GM19324 (cell line): ENCODE measurements at regions not wholly inside any gene's neighbourhood (a gene's known extent, or its start where the extent isn't known, plus 50 kb on each side); places are given as distances from the start of the nearest gene placed in this dataset.
"Not testable (repeated sequence)": the region's sequence is repeated elsewhere in the genome, so short reads cannot be mapped to it uniquely, and the experiment has no call there.

Source experiments
- ATAC-seq: cut with Tn5 transposase; IDR thresholded peaks from one replicate; pipeline ENCODE4 v1.9.1; 2021; ENCODE audit warnings: mild to moderate bottlenecking, moderate library complexity; ENCODE audit not compliant: unreplicated experiment, low FRiP score

DNA sequence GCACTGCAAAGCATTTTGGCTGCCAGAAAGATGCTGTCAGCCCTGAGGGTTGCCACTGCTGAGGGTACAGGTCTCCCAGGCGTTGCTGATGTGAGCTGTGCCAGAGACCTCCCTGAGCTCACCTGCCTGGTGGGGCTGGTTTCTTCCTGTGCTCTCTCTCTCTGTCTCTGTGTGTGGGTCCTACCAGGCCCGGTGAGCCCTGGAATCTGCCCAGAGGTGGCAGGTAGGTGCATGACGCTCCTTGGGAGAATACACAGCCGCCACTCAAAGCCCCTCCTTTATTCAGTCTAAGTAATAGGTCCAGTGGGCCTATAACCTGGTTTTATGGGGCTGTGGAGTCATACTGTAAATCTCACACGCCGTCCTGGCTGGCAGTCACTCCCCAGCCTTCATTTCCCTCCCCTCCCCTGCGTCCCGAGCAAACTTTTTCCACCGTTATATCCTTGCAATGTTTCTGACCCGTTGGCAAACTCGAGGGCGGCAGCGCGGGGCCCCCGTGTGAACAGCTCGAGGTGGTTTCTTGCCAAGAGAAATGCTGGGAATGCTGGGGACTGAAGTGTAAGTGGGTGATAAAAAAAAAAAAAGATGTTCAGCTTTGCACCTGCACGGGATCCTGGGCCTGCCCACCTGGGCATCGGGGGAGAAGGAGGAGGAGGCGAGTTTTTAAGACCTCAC is 245.9 kb downstream of the CRLF2 start:
- ATAC-seq = no peak

DNA sequence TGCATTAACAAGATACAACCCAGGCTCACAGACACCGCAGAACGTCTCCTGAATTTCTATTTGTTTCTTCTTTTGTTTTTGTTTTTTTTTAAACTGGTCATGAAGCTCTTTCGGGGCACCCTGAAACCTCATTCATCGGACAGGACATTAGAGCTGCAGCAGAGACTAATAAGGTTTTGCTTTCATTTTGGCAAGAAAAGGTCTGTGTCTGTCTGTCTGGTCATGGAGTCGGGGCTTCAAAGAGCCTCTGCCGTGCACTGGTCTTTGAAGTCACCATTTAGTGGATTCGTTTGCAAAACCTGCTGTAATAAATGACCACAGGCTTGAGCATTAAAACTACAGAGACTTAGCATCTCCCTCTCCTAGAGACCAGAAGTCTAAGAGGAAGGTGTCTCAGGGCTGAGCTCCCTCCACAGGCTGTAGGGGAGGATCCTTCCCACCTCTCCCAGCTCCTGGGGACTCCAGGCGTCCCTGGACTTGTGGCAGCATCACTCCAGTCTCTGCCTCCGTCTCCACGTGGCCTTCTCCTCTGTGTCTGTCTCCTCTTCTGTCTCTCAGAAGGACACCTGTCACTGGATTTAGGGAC is 247.5 kb downstream of the CRLF2 start:
- no peak for ATAC-seq

DNA sequence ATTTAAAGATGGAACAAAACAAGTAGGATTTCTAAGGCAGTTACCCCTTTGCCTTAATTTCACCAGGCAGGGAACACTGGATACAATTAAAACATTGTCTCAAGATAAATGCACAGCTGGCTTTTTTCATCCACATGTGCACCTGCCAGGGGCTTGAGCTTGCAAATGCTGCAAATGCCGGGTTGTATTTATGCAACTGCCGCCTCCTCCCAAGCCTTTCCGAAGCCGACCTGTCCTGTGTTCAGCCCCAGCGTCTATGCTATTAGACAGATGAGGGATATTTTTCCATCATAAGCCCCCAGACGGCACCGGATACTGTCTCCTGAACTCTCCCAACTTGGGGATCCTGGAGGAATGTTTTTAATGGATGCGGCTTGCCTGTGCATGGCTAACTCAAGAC is 251.6 kb downstream of the CRLF2 start:
- no peak for ATAC-seq

DNA sequence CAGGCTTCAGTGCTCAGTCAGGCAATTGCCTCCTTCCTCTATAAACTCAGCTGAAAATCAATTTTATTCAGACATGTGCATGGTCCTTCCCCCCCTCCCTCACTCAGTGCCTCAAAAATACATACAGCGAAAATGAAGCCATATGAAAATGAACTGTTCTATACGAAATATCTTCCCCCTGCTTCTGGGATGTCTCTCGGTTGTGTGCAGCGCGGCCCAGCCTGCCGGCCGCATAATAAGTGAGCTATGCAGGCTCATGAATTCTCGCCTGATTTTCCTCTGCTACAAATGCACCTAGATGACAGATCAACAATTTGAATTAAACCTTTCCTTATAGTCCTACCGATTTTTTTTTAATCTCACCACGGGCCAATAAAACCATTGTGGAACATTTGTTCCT is 252.9 kb downstream of the CRLF2 start:
- no peak for ATAC-seq

DNA sequence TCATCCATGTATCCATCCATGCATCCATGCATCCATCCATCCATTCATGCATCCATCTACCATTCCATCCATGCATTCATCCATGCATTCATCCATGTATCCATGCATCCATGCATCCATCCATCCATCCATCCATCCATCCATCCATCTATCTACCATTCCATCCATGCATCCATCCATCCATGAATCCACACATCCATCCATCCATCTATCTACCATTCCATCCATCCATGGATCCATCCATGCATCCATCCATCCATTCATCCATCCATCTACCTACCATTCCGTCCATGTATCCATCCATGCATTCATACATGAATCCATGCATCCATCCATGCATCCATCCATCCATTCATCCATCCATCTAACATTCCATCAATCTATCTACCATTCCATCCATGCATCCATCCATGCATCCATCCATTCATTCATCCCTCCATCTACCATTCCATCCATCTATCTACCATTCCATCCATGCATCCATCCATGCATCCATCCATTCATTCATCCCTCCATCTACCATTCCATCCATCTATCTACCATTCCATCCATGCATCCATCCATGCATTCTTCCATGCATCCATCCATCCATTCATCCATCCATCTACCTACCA is 257.2 kb downstream of the CRLF2 start:
- ATAC-seq = not testable (repeated sequence)

DNA sequence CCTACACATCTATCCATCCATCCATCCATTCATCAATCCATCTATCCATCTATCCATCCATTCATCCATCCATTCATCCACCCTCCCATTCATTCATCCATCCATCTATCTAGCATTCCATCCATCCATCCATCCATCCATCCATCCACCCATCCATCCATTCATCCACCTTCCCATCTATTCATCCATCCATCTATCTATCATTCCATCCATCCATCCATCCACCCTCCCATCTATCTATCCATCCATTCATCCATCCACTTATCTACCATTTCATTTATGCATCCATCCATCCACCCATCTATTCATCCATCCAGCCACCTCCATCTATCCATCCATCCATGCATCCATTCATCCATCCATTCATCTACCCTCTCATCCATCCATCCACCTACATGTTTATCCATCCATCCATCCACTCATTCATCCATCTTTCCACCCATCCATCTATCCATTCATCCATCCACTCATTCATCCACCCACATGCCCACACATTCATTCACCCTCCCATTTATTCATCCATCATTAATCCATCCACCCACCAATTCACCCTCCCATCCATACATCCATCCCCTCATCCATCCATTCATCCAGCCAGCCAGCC is 258.5 kb downstream of the CRLF2 start:
- no peak for ATAC-seq

DNA sequence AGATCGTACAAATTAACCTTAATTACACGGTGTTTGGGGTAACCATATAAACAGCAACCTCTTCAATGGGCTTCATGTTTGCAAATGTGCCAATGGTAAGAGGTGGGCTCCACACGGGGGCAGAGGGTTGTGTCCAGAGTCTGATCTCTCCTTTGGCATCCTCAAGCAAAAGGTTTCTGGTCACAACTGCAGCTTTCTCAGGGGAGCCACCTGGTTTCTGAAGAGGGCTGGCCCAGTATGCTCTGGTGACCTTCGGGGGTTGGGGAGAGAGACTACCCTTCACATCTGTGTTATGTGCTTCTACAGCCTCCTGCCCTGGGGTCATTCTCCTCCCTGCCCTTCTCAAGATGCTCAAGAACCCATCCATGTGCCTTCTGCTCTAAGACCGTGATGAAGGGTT is 259.6 kb downstream of the CRLF2 start:
- no peak for ATAC-seq

DNA sequence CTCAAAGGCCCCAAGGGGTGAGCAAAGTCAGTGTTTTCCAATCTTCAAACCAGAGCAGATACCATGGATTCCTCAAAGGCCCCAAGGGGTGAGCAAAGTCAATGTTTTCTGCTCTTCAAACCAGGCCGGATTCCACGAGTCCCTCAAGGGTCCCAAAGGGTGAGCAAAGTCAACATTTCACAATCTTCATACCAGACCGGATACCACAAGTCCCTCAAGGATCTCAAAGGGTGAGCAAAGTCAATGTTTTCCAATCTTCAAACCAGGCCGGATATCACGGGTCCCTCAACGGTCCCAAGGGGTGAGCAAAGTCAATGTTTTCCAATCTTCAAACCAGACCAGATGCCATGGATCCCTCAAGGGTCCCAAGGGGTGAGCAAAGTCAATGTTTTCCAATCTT is 265.2 kb downstream of the CRLF2 start:
- ATAC-seq = not testable (repeated sequence)

DNA sequence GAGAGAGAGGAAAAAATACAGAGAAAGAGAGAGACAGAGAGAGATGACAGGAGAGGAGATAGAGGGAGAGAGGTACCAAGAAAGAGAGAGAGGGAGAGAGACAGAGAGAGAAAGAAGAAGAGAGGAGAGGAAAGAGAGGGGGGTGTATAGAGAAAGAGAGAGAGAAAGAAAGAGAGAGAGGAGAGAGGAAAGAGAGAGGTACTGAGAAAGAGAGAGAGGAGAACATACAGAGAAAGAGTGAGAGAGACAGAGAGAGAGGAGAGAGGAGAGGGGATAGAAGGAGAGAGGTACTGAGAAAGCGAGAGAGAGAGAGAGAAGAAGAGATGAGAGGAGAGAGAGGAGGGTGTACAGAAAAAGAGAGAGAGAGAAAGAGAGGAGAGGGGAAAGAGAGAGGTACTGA is 269.4 kb downstream of the CRLF2 start:
- ATAC-seq = no peak

DNA sequence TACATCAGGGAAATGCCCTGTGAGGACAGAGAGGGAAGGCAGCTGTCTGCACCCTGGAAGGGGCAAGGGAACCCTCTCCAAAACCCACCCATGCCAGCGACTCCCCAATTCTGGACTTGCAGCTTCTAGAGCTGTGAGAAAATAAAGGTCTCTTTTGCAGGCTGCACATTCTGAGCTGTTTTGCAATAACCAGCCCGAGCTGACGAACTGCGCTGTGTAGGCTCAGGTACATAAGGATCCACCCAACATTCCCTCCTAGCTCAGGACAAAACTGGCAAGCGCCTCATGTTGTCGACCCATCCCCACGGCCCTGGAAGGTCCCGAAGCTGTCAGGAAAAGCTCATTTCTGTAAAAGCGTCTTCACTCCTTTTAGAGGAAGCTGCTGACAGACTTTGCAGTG is 271.8 kb downstream of the CRLF2 start:
- ATAC-seq = no peak

DNA sequence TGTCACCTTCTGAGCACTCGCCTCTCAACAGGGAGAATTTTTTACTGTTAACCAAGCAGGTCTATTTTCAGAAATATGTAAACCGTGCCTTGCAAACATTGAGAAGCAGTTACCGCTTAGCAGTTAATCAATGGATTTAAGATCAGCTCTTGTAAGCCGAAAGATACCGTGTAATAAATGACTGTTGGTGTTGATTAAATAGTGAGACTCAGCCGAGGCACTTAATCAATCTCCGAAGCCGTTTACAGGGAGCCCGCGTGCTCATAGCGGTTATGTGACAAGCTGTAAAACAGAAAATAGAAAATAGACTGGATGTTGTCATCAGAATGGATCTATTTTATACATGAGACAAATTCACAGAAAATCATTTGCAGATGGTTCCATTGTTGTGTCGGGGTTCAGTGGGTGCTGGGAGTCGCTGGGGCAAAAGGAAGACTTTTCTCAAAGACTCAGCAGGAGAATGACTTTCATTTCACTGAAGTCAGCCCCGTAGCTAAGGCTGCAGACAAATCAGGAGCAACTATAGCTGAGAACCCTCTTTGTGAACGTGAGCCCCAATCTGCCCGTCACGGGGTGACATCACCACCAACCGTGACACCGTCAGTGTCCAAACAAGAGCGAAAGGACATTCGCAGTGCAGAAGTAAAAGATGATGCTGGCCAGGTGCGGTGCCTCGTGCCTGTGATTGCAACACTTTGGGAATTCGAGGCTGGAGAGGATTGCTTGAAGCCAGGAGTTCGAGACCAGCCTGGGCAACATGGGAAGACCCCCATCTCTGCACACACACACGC is 275.3 kb downstream of the CRLF2 start:
- ATAC-seq = no peak

DNA sequence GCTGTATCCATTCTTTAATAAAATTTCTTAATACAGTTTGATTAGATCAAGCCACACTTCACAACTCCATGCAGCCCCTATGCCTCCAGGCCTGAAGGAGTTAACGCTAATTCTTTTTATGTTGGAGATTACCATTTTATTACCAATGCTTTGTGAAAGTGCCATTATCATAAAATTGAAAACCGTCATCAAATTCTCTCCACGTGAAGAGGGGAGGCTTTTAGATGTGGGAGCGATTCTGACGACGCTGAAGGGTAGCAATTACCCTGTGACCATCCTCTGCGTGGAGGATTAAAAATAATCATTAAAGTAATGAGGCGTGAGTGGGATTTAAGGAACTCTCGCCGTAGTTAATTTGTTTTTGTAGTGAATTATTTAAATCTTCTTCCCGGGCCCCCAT is 278.8 kb downstream of the CRLF2 start:
- no peak for ATAC-seq

DNA sequence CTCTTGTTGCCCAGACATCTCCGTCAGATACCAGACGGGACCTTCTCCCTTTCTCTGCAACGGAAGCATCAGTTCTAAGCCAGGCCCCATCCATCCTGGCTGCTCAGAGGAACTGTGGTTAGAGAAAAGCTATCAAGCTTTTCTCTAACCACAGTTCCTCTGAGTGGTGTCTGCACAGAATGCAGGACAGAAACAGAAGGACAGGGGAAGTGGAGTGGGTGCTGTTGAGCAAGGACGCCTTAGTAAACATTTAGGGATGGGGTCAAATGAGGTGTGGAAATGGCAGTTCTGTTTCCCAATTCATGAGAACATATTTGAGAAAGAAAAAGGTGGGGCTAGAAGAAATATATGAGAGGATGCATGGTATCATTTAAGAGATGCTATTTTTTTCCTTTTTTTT is 283.8 kb downstream of the CRLF2 start:
- ATAC-seq = no peak

DNA sequence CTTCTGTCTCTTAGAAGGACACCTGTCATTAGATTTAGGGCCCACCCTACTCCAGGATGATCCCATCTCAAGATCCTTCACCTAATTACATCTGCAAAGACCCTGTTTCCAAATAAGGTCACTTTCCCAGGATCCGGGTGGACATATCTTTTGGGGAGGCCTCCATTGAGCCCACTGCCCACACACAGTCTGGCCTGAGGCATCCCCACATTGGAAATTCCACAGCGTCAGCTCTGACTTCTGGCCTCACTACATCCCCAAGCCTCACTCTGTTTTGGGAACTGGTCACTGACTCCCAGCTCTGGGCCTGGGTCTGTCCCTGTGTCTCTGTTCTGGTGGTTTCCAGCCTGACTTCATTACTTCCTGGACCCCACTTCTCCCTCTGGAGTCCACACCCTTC is 285.5 kb downstream of the CRLF2 start:
- ATAC-seq = no peak

DNA sequence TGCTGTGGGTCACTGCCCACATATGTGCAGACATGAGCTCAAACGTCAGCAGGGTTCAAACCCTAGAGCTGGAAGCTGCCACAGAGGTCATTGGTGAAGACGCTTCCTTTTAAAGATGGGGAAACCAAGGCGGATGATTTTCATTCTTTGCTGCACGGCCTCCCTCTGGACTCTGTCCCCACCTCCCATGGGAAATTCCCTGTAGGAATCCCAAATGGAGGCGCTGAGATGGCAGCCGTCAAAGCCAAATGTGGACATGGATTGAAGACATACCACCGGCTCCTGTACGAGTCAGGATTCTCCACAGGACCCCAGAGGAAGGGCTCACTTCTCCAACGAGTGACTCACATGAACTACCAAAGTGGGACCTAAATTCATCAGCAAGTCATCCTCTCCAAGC is 286.4 kb downstream of the CRLF2 start:
- no peak for ATAC-seq

DNA sequence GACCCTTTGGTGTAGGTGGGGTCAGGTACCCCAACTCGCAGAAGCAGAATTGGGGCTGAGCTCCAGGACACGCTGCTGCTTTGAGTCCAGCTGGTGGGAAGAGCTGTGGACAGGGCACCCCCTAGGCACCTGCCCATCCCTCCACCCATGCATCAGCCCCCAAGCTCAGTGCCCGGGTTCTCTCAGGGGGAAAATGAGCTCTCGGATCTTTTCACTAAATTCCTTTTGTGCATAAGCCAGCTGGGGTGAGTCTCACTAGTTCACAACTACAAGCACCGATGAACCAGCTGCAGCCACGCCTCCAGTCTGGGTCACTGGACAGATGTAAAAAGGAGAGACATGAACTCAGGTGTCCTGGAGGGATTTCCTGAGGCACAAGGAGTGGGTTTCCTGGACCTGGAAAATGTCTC is 286.8 kb downstream of the CRLF2 start:
- ATAC-seq = no peak

DNA sequence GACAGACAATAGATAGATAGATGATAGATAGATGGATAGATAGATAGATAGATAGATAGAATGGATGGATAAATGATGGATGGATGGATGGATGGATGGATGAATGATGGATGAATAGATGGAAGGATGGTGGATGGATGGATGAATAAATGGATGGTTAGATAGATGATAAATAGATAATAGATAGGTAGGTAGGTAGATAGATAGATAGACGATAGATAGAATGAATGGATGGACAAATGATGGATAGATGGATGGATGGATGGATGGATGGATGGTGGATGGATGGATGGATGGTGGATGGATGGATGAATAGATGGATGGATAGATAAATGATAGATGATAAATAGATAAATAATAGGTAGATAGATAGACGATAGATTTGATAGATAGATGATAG is 287.4 kb downstream of the CRLF2 start:
- no peak for ATAC-seq

DNA sequence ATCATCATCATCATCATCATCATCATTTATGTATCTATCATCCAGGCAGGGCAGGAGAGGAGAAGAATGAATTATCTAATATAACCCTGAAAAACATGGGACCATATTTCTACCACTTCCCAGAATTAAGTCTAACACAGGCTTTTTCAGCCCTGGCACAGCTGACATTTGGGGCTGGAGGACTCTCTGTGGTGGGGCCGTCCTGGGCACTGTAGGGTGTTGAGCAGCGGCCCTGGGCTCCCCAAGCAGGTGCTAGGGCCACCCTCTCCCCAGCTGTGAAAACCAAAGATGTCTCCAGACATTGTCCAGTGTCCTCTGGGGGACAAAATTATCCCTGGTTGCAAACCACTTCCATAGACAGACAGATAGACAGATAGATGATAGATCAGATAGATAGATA is 288.4 kb downstream of the CRLF2 start:
- no peak for ATAC-seq

DNA sequence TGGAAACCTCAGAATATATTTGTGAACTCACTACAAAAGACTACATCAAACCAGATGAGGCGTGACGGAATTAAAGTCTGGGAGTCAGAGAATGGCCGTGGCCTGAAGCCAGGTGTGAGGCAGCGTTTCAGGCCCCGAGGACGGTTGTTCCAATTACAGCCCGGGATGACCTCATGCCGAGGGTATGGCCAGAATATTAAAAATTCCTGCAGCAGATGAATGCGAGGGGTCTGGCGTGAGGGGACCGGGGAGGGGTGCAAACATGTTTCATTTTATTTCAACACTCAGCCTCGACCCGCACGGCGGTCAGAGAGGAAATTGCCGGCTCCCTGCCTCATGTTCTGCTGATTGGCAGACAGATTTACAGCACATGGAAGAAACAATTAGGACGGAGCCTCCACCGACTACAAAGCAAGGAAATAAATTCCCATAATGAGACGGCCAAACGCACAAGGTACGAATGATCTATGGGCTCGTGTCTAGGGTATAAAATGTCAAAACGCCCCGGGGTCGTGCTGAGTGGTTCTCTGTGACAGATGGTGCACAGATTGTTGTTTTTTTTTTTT is 289.7 kb downstream of the SHOX start:
- no peak for ATAC-seq

DNA sequence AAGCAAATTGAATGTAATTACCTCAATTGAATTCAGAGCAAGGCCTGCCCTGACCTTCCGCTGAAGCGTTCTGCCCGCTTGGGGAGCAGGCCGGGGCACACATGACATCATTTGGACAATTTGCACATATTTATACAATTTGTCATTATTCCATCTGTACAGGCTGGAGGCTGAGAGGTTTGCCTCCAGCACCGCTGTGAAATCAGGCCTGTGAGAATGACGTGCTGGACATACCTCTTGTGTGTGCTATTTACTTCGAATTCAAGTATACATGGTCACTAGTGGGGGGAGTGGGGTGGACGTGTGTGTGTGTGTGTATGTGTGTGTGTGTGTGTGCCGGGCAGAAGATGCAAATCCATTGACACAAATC is 285.6 kb downstream of the SHOX start:
- ATAC-seq = no peak
